GM23338 (cell line): ENCODE measurements at regions not wholly inside any gene's neighbourhood (a gene's known extent, or its start where the extent isn't known, plus 50 kb on each side); places are given as distances from the start of the nearest gene placed in this dataset.

Source experiments
- ATAC-seq: fragments of 200-7000 bp; cut with Tn5 transposase; 3 replicates; pipeline ENCODE4 v1.9.1; 2020
- DNase-seq: peaks from one replicate; pipeline ENCODE4 v3.0.0-alpha.2; 2015; ENCODE audit warnings: low spot score
- H2AFZ ChIP-seq: fragments of 200-600 bp; sonication (generic); 2 replicates; pipeline ENCODE4 v1.8.0; 2016; ENCODE audit warnings: antibody characterized with exemption, mild to moderate bottlenecking, moderate library complexity
- H3F3A ChIP-seq: fragments of 200-600 bp; sonication (generic); replicated peaks from 2 replicates; pipeline ENCODE4 v1.8.0; 2017; ENCODE audit warnings: antibody characterized with exemption, mixed run types, low read depth
- H3K27ac ChIP-seq: fragments of 200-600 bp; sonication (generic); 2 replicates; pipeline ENCODE4 v1.6.1; 2016; ENCODE audit warnings: low read depth
- H3K27me3 ChIP-seq: fragments of 200-600 bp; sonication (generic); 2 replicates; pipeline ENCODE4 v1.8.0; 2016; ENCODE audit warnings: mild to moderate bottlenecking, mixed run types, moderate library complexity; ENCODE audit not compliant: insufficient read depth
- H3K36me3 ChIP-seq: fragments of 200-600 bp; sonication (generic); 2 replicates; pipeline ENCODE4 v1.8.0; 2016; ENCODE audit warnings: mild to moderate bottlenecking; ENCODE audit not compliant: insufficient read depth
- H3K4me1 ChIP-seq: fragments of 200-600 bp; sonication (generic); 2 replicates; pipeline ENCODE4 v1.8.0; 2016; ENCODE audit warnings: mild to moderate bottlenecking, moderate library complexity; ENCODE audit not compliant: insufficient read depth
- H3K4me2 ChIP-seq: fragments of 200-600 bp; sonication (generic); 2 replicates; pipeline ENCODE4 v1.7.1; 2017; ENCODE audit warnings: mixed run types
- H3K4me3 ChIP-seq: fragments of 200-600 bp; sonication (generic); 2 replicates; pipeline ENCODE4 v1.6.1; 2016; ENCODE audit warnings: mixed run types
- H3K79me2 ChIP-seq: fragments of 200-600 bp; sonication (generic); replicated peaks from 2 replicates; pipeline ENCODE4 v1.8.0; 2017; ENCODE audit warnings: mild to moderate bottlenecking; ENCODE audit not compliant: insufficient read depth
- H3K9me2 ChIP-seq: fragments of 200-600 bp; sonication (generic); 2 replicates; pipeline ENCODE4 v1.8.0; 2017; ENCODE audit not compliant: insufficient read depth
- H4K20me1 ChIP-seq: fragments of 200-600 bp; sonication (generic); replicated peaks from 2 replicates; pipeline ENCODE4 v1.8.0; 2017; ENCODE audit warnings: mild to moderate bottlenecking; ENCODE audit not compliant: insufficient read depth
- H3K27ac Mint-ChIP-seq: 2 replicates; pipeline ENCODE4 v1.8.0; 2020; ENCODE audit warnings: inconsistent platforms, mild to moderate bottlenecking, moderate library complexity, mixed read lengths
- H3K27me3 Mint-ChIP-seq: 3 replicates; pipeline ENCODE4 v1.8.0; 2022; ENCODE audit warnings: low read depth, mild to moderate bottlenecking, moderate library complexity, mixed read lengths, inconsistent platforms; ENCODE audit not compliant: insufficient read depth, poor library complexity
- H3K36me3 Mint-ChIP-seq: 3 replicates; pipeline ENCODE4 v1.8.0; 2021; ENCODE audit warnings: low read depth, mild to moderate bottlenecking, inconsistent platforms, moderate library complexity, mixed read lengths
- H3K4me1 Mint-ChIP-seq: 3 replicates; pipeline ENCODE4 v1.8.0; 2020; ENCODE audit warnings: mild to moderate bottlenecking, inconsistent platforms, mixed read lengths
- H3K4me3 Mint-ChIP-seq: 3 replicates; pipeline ENCODE4 v1.8.0; 2021; ENCODE audit warnings: moderate library complexity, mild to moderate bottlenecking, inconsistent platforms, mixed read lengths
- H3K9me3 Mint-ChIP-seq: 3 replicates; pipeline ENCODE4 v1.8.0; 2020; ENCODE audit warnings: moderate library complexity, mild to moderate bottlenecking, inconsistent platforms, mixed read lengths
- NANOG ChIP-seq: IDR thresholded peaks from 2 replicates; pipeline ENCODE4 v1.6.1; 2016; ENCODE audit warnings: antibody characterized with exemption, borderline replicate concordance
- ZNF331 ChIP-seq: fragments of 250-450 bp; sonication (Bioruptor Pico); IDR thresholded peaks from 2 replicates; pipeline ENCODE4 v1.5.0; 2020; ENCODE audit warnings: low read depth, mild to moderate bottlenecking, moderate library complexity
- TF ChIP-seq, protein P1 (sequence below): fragments of 250-450 bp; sonication (Bioruptor Pico); IDR thresholded peaks from 2 replicates; pipeline ENCODE4 v1.5.0; 2020; ENCODE audit warnings: mild to moderate bottlenecking, moderate library complexity
- TF ChIP-seq, protein P2 (sequence below): IDR thresholded peaks from 2 replicates; pipeline ENCODE4 v1.6.1; 2016; ENCODE audit warnings: antibody characterized with exemption

DNA sequence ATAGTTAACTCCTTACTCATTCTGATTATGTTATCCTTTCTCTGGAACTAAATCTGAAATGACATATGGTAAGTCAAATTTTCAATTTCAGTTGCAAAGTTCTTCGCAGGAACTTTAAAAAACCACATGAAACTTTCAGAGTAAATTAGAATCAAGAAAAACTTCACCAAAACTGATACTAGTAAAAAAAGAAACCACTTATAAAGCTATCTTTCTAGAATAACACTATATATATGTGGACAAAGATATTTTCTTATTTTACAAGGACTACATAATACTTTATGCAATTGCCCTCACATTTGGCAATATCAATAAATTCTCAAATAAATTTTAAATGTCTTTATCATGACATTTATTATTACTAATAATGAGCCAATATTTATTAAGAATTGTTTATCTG lies 1847.1 kb upstream of the NUDT12 start (continued):
- TF ChIP-seq ZNF331 (CRISPR knock-in tag), result no peak

DNA sequence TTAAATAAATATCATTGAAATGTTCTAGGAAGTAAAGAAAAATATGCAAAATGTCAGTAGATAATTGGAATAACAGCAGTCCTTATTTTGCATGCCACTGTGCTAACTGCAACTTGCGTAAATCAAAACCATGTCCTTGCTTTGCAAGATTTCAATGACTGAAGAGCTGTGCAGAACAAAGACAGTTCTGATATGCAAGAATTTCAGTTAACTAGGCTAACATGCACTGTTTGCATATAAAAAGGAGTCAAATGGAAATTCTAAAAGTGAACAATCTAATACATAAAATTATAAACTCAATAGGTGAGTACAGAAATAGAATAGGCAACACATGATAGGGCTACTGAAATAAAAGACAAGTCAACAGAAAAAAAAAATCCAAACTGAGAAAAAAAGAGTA lies 1844.6 kb upstream of the NUDT12 start:
- Histone ChIP-seq H3K9me2 (no peaks in the 10 kb centered on the region), H3K4me3 (no peak overlapping the region), H3K27ac (no peak overlapping the region), H3K27me3 (no peaks in the 10 kb centered on the region), H3K4me2 (peak overlapping the region; percentile 23; the same call in 1 of the 2 replicates), H2AFZ (no peak overlapping the region), H3K79me2 (no peaks in the 10 kb centered on the region), H4K20me1 (no peaks in the 10 kb centered on the region), H3K36me3 (no peaks in the 10 kb centered on the region), H3F3A (no peaks in the 10 kb centered on the region), H3K4me1 (peaks cover 13% of the 10 kb centered on the region)
- ATAC-seq, result no peak
- peaks cover 5% of the 10 kb centered on the region; the same call in 1 of the 3 replicates for H3K36me3 Mint-ChIP-seq
- H3K4me3 Mint-ChIP-seq, result no peak overlapping the region
- peak; percentile 17 for DNase-seq
- peaks cover 14% of the 10 kb centered on the region for H3K4me1 Mint-ChIP-seq
- H3K27me3 Mint-ChIP-seq, result no peaks in the 10 kb centered on the region
- peak overlapping the region; percentile 72 for H3K27ac Mint-ChIP-seq
- TF ChIP-seq, protein P1, sequence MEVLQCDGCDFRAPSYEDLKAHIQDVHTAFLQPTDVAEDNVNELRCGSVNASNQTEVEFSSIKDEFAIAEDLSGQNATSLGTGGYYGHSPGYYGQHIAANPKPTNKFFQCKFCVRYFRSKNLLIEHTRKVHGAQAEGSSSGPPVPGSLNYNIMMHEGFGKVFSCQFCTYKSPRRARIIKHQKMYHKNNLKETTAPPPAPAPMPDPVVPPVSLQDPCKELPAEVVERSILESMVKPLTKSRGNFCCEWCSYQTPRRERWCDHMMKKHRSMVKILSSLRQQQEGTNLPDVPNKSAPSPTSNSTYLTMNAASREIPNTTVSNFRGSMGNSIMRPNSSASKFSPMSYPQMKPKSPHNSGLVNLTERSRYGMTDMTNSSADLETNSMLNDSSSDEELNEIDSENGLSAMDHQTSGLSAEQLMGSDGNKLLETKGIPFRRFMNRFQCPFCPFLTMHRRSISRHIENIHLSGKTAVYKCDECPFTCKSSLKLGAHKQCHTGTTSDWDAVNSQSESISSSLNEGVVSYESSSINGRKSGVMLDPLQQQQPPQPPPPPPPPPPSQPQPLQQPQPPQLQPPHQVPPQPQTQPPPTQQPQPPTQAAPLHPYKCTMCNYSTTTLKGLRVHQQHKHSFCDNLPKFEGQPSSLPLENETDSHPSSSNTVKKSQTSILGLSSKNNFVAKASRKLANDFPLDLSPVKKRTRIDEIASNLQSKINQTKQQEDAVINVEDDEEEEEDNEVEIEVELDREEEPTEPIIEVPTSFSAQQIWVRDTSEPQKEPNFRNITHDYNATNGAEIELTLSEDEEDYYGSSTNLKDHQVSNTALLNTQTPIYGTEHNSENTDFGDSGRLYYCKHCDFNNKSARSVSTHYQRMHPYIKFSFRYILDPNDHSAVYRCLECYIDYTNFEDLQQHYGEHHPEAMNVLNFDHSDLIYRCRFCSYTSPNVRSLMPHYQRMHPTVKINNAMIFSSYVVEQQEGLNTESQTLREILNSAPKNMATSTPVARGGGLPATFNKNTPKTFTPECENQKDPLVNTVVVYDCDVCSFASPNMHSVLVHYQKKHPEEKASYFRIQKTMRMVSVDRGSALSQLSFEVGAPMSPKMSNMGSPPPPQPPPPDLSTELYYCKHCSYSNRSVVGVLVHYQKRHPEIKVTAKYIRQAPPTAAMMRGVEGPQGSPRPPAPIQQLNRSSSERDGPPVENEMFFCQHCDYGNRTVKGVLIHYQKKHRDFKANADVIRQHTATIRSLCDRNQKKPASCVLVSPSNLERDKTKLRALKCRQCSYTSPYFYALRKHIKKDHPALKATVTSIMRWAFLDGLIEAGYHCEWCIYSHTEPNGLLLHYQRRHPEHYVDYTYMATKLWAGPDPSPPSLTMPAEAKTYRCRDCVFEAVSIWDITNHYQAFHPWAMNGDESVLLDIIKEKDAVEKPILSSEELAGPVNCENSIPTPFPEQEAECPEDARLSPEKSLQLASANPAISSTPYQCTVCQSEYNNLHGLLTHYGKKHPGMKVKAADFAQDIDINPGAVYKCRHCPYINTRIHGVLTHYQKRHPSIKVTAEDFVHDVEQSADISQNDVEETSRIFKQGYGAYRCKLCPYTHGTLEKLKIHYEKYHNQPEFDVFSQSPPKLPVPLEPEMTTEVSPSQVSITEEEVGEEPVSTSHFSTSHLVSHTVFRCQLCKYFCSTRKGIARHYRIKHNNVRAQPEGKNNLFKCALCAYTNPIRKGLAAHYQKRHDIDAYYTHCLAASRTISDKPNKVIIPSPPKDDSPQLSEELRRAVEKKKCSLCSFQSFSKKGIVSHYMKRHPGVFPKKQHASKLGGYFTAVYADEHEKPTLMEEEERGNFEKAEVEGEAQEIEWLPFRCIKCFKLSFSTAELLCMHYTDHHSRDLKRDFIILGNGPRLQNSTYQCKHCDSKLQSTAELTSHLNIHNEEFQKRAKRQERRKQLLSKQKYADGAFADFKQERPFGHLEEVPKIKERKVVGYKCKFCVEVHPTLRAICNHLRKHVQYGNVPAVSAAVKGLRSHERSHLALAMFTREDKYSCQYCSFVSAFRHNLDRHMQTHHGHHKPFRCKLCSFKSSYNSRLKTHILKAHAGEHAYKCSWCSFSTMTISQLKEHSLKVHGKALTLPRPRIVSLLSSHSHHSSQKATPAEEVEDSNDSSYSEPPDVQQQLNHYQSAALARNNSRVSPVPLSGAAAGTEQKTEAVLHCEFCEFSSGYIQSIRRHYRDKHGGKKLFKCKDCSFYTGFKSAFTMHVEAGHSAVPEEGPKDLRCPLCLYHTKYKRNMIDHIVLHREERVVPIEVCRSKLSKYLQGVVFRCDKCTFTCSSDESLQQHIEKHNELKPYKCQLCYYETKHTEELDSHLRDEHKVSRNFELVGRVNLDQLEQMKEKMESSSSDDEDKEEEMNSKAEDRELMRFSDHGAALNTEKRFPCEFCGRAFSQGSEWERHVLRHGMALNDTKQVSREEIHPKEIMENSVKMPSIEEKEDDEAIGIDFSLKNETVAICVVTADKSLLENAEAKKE (CRISPR knock-in tag), result no peak
- TF ChIP-seq, protein P2, sequence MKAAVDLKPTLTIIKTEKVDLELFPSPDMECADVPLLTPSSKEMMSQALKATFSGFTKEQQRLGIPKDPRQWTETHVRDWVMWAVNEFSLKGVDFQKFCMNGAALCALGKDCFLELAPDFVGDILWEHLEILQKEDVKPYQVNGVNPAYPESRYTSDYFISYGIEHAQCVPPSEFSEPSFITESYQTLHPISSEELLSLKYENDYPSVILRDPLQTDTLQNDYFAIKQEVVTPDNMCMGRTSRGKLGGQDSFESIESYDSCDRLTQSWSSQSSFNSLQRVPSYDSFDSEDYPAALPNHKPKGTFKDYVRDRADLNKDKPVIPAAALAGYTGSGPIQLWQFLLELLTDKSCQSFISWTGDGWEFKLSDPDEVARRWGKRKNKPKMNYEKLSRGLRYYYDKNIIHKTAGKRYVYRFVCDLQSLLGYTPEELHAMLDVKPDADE, result no peak
- peak; percentile 84; the same call in 1 of the 2 replicates for TF ChIP-seq NANOG
- no peaks in the 10 kb centered on the region for H3K9me3 Mint-ChIP-seq
